Daoy (cell line): ENCODE measurements at regions not wholly inside any gene's neighbourhood (a gene's known extent, or its start where the extent isn't known, plus 50 kb on each side); places are given as distances from the start of the nearest gene placed in this dataset.
A peak's percentile ranks its signal among the peaks of the same experiment; 100 is the strongest.

Source experiments
- DNase-seq: peaks from one replicate; pipeline ENCODE4 v3.0.0-alpha.2; 2015; ENCODE audit warnings: low read depth

DNA sequence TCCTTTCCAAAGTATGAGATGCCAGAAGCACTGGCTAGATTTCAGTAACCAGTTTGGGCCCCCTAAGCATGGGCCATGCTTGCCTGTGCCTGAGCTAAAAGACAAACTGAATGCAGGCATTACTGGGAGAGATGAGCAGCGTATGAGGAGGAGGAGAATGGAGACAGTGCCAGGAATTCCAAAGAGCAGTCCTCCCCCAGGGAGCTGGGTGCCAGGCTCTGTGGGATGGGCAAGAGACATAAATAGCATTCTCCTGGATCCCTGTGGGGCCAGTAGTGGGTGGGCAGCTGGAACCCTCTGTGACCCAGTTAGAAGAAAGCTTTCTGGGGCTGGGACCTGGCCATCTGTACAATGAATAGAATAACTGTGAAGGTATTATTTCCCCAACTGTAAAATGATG lies 235.6 kb downstream of the KCNA4 start:
- DNase-seq = no peak

DNA sequence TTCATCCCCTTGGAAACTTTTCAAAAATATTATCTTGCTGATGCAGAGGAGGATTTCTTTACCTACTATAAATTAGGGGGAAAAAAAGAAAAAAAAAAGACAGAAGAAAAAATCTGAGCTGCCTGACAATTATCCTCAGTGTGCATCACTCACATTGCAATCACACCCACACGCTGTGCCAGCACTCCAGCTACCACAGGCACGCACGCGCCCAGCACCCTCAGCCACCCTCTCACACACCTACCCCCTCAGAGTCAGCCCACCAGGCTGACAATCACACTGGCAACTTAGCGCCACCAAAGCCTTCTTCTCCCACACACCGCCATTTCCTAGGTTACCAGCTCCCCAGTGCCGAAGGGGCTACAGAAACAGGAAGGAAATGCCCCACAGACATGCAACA lies 236.1 kb downstream of the KCNA4 start:
- DNase-seq = no peak

DNA sequence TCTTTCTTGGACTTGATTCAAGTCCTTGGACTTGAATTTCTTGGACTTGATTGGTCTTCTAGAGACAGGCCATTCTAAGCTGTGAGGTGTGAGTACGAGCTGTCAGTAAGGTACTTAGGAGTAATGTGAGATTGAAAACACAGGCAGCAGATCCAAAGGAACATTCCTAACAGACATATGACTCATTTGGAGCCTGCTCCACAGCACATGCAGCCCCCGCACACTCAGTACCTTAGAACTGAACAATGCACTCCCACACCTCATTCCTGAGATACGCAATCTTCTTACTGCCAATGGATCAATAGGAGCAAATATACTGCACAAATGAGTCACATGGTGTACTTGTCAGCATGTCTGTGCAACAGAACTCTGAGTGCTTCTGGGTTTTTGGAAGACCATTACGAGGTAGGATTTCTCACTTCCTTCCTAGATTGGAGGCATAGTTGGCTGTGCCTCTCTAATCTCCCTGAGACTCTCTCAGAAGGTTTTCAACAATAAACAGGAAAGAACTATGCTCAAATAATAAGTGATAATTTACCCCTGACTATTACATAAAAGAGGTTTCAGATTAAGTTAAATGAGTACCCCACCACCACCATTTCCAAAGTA lies 243.1 kb downstream of the KCNA4 start:
- DNase-seq = no peak

DNA sequence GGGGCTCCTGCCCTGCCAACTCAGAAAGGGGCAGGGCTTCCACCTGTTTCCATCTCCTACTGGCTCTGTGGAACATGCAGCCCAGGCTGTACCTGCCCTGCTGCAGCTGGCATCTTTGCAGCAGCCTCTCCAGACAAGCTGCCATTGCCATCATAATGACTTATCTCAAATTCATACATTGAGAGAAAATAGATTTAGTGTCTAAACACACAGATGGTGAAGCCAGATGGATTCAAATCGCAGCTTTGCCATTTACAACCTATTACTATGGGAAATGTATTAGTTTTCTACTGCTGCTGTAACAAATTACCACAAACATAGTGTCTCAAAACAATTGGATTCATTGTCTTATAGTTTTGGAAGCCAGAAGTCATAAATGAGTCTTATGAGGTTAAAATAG lies 260.0 kb downstream of the KCNA4 start:
- DNase-seq = no peak

DNA sequence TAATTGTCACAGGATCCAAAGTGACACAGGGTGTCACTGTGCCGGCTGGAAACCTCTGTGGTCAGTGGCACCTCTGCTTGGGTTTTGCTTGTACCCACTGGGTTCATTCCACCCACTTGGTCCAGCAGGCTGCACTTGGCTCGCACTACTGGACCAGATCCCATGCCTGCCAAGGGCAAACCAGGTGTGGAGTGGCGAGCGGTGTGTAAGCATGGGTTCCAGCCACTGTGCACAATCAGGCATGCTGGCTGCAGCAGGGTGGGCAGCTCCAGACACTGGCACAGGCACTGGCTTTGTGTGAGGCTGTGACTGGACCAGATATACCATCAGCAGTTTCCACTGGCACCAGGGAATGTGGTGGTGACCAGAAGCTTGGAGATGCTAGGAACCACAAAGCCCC lies 261.4 kb downstream of the KCNA4 start:
- DNase-seq = peak; percentile 0

DNA sequence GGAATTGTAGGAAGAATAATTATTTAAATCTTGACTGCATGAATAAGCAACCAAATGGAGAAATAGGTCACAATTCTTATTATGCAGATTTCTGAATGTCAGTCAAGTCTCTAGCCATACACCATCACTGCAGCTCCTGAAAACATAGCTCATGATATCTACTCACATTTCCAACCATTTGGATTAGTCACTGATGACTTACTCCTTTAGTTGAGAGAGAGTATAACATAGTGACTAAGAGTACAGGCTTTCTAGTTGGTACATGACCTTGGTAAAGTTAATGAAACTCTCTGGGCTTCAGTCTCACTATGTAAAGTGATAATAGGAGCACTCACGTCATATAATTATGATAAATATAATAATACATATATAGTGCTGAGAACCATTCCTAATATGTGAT lies 265.2 kb downstream of the KCNA4 start:
- DNase-seq = no peak

DNA sequence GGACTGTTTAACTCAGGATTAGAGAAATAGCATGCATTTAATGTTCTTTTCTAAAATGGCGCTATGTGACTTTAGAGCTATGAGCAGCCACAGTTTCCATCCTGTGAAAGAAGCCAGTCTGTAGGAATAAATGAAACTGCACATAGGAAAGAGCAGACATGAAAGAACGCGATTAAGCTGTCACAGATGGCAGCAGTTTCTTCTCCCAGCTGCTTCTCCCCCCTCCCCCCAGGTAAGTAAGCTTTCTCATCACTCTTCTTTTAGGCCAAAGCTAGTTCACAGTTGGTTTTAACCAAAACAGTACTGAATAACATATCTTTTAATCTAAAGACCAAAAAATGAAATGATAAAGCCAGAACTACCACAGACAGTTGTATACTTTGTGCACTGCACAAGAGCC lies 266.4 kb downstream of the KCNA4 start:
- DNase-seq = no peak

DNA sequence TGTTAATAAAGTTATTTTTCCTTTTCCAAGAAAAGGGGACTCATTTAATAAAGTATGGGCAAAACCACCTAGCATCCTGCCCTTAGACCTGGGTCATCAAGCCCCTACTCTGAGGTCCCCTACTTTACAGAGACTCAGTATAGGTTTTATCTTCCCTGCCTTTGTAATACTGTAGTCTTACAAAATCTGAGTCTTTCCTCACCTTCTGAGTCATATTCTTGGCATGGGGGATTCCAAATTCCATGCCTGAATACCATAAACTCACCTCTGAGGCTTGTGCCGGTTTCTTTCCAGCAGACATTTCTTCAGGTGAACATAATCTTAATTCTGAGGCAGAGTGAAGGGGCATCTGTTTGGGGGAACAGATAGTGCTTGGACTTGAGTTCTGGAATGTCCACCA lies 282.5 kb downstream of the KCNA4 start:
- no peak for DNase-seq

DNA sequence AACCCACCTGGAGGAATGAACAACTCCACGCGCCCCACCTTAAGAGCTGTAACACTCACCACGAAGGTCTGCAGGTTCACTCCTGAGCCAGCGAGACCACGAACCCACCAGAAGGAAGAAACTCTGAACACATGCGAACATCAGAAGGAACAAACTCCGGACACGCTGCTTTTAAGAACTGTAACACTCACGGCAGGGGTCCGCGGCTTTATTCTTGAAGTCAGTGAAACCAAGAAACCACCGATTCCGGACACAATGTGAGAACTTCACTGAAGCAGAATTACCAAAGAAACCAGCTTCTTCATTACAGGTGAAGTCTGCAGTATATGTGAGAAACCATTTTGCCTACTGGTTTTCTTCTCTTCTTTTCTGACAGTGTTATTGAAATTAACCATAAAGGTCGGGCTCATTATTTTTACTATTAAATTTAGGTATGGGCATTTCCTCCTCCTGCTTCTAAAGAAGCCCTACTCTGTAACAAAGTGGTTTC lies 303.0 kb downstream of the KCNA4 start:
- no peak for DNase-seq

DNA sequence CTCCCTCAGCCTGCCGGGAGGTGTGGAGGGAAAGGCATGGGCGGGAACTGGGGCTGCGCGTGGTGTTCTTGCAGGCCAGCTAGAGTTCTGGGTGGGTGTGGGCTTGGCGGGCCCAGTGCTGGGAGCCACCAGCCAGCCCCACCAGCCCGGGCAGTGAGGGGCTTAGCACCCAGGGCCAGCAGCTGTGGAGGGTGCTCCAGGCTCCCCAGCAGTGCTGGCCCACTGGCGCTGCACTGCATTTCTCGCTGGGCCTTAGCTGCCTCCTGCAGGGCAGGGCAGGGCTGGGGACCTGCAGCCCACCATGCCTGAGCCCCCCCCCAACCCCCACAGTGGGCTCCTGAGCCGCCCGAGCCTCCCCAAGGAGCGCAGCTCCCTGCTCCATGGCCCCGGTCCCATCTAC lies 304.2 kb downstream of the KCNA4 start:
- no peak for DNase-seq

DNA sequence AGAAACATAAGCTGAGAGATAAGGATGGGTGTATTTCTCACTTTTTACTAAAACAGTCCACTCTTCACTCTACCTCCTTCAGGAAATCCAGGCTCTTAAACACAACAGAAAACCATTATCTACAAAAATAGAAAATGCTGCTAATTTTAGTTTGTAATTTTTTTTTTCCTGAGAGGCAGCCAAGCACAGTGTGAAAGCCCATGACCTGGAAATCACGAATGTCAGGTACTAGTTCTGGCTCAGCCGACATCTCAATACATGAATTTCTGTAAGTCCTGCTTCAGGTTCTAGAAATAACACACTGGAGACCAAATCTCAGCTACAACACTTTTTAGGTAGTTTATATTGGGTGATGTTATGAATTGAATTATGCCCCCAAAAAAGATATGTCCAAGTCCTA lies 308.9 kb downstream of the KCNA4 start:
- DNase-seq = no peak

DNA sequence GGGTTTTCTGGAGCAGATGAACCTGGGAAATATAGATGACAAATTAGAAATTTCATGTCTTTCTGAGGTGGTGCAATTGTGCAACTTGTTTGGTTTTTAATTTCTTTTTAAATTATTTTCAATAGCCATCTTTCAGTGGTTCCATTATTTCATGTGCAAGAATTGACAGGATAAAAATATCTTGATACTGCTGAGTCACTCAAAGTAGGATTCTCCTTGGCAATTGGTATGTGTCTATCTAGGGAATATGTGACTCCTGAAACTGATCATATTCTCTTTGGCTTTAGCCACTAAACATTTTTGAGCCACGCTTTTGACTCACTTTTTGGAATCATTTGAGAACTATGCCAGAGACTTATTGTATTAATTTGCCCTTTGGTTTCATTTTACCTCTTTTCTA lies 331.5 kb downstream of the KCNA4 start:
- DNase-seq = no peak

DNA sequence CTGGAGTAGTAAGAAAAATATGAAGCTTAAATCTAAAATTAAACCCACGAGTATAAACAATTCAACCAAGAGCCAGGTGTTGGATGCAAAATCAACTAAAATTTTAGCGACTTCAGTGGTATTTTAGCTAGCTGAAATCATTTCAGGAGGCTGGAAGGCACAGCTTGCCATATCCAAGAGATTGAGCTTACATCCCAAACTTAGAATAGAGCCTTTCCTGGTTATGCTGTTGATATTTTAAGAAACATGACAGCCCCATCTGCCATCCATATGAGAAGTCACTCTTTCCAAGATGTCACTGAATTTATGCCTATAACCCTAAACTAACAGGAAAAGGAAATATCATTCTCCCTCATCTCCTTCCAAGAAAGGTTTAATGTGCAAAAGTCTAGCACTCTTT lies 334.0 kb downstream of the KCNA4 start:
- no peak for DNase-seq

DNA sequence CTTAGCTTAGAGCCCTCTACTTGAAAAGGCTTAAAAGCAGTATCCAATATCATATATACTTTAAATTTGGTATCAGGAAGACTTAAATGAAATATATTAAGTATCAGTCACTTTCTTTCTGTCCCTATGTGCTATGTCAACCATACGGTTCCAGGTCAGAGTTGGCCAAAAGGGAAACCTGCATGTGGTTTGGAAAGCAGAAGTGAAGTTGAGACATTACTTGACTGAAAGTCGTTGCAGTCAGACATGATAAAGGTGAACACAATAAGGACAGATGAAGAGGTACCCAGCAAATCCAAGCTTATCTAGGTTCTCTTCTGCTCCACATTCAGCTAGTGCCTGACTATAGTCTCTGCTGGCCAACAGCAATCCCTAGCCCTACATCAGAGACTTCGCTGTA lies 336.8 kb downstream of the KCNA4 start:
- DNase-seq = no peak

DNA sequence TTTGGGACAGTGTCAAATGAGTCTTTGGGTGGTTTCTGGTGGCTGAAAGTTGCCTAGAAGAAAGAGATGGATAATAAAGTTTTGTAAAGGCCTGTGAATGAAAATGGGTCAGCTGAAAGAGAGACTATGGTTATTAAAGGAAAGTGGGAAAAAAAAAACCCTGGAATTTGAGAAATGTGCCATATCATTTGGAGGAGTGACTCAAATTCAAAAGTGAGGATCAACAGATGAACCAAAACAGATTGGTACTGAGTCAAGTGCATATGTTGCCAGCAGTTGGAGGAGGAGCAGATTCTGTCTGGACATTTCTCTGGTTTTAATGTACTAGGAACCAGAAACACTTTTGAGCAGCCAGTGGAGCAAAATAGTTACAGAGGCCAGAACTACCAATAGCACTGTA lies 339.8 kb downstream of the KCNA4 start:
- DNase-seq = no peak

DNA sequence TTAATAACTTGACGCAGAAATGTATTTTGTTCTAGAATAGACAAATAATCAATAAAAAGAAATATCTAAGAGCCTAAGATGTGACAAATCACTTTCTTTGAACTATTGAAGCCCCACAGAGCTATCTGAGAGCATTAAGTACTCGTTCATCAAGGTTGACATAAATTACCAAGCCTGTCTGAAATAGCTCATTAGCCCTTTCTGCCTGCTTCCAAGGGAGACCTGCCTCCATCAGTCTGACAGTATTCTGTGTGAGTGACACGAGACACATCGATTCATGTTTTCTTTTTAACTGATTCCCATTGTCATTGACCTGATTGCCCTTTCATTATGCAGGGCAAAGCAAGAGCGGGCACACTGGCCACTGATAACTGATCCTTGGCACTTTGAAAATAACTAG lies 347.5 kb downstream of the KCNA4 start:
- DNase-seq = no peak

DNA sequence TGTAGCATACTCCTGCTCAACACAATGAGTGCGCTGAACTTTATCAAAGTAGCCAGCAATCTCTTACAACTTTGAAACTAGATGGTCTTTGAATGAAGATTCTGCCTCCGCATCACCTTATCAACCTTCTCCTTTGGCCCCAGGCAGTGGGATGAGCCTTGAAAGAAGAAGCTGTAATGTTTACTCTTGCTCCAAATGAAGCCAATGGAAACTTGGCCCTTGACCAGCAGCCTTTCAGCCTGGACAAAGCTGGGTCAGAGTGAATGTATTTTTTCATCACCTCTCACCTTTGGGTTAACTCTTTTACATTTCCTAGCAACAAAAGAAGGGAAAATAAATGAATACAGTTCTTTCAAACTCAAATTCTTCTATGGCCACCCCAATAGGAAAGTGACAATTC lies 359.1 kb downstream of the KCNA4 start:
- no peak for DNase-seq

DNA sequence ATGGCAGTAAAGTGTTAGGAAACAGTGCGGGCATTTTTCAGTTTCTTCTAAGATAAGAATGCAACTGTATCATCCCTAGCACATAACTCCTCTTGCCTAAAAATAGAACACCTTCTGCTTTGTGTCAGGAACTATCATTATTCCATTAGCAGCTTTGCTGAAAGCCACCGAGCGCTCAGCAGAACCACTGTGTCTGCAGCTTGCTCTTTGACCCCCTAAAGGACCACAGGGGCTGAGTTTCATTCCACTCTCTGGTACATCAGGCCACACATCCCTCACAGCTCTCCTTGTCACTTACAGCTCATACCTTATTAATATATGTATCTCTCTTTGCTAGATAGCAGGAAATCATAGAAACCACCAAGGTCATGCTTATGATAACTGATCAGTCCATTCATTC lies 360.2 kb downstream of the KCNA4 start:
- no peak for DNase-seq

DNA sequence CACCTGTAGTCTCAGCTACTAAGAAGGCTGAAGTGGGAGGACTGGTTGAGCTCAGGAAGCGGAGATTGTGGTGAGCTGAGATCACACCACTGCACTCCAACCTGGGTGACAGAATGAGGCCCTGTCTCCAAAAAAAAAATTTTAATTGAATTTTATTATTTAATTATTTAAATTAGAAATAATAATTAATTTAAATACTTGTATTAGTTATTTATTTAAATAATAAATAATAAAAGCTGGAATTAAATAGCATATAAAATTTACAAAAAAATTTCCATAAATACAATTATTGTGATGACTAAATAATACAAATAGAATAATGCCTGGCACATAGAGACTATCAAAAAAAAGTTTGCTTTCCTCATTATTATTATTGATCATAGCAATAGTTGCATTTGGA lies 371.5 kb downstream of the KCNA4 start:
- DNase-seq = no peak

DNA sequence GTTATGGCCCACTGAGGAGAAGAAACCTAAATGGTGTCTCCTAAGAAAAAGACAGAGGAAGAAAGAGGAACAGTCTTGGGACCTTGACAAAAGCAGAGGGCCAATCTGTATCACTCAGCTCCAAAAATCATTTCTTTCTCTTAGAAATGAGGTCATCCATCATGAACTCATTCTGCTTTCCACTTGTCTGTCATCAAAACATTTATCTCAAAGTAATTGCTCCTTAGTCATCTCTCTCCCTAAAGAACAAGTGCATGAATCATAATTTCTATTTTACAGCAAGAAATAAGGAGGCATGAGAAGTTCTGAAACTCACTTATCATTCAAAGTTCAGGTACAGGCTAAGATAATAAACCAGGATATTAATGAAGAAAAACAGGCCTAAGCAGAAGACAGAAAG lies 375.6 kb downstream of the KCNA4 start:
- DNase-seq = peak; percentile 11

DNA sequence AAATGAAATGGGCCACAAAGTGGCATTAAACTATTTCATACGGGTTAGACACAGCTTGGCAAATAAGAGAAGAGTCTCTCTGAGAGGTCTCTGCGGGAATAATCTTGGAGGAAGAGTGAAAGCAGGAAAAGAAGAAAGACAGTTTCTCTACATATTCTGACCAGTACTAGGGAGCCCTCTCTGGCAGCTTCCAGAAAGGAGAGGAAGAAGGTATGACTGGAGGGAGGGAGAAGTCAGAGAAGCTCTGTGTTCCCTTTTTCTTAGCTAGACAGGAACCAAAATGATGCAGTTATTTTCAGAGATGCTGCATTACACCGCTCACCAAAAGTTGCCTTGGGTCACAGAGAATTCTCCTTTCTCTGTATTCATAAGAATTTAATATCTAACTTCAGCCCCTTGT lies 382.1 kb downstream of the KCNA4 start:
- no peak for DNase-seq

DNA sequence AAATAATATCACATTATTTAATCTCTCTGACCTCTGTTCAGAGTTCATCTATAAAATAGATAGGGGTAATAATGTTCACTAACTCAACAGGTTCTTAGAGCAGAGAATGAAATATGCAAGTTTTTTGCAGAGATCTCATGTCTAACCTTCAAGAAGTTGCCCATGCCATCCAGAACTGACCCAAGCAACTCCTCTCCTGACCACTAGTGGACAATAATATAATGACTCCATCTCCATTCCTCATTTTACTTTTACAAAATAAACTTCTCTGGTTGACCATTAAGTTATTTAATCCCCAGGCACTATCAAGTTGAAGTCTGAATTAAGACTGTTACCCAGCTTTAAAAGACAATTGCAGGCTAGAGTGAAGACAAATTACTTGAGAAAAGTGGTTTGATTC lies 382.6 kb downstream of the KCNA4 start:
- no peak for DNase-seq

DNA sequence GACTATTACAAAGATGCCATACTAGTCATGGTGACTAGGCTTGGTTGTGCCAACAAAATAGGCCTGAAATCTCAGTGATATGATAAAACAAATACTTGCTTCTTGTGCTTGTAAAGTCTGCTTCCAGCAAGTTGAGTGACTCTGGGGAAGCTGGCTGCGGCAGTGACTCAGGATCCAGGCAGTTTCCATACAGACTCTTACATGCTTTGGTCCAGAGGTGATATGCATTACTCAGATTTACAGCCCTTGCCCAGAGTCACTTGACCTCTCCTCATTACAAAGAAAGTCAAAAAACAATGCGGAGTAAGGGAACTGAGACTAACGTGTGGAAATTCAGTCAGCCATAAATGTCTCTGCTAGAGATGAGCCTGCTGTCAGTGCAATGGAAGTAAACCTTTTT lies 387.5 kb downstream of the KCNA4 start:
- DNase-seq = peak; percentile 29

DNA sequence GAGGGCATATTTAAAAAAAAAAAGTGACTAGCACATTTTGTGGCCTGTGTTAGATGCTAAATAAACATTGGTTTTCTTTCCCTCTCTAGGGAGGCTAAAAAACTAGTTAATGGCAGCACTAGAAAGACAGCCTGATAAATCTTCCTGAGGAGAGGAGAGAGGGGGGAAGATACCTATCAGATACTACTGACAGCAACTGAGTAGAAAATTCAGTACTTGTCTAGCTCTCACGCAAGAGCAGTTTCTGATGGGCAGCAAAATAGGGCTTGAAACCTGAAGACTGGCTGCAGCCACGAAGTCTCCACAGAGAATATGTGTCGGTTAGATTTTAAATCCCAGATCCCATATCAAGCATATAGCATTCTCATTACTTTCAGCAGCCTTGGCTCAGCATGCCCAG lies 388.2 kb downstream of the KCNA4 start:
- no peak for DNase-seq

DNA sequence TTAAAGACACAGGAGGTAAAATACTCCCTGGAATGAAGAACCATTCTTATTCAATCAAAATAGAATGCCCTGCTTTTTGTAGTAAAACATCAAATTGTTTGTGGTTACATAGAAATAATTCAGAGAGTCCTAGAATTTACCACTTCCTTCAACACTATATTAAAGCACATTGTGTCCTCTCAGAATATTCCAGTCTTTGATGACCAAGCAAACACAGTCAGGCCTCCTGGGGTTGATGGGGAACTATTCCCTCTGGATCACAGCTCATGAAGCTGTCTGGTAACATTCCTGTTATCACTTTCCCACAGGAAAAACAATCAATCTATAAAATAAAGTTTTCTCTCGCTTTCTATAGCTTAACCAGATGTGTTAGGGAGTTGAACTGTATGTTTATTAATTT lies 389.3 kb downstream of the KCNA4 start:
- DNase-seq = no peak
